GM10248 (cell line): ENCODE measurements at regions not wholly inside any gene's neighbourhood (a gene's known extent, or its start where the extent isn't known, plus 50 kb on each side); places are given as distances from the start of the nearest gene placed in this dataset.

ENCODE experiments used
- CTCF ChIA-PET: fragments of 300-600 bp; sonication (Branson Sonifier 250); formaldehyde crosslinking; extraction: SDS; loops from one replicate; lab custom pipeline; 2021; ENCODE audit warnings: antibody characterized with exemption; lab: Yijun Ruan, JAX
- POLR2A ChIA-PET: fragments of 350-650 bp; sonication (Branson Sonifier 250); formaldehyde crosslinking; extraction: SDS; loops from one replicate; lab custom pipeline; 2020; ENCODE audit warnings: antibody characterized with exemption; lab: Yijun Ruan, JAX
- DNase-seq: peaks from one replicate; pipeline ENCODE4 v3.0.0; 2012; ENCODE audit errors: extremely low spot score
- TF ChIP-seq, protein P1 (sequence below): IDR thresholded peaks from 2 replicates; pipeline ENCODE4 v1.5.1; 2012; ENCODE audit warnings: mild to moderate bottlenecking, low read depth; ENCODE audit errors: extremely low read depth, missing control alignments, control extremely low read depth

GRCh38 chr18:44136326-44136725 is 544.4 kb upstream of the SETBP1 start:
- no peak for DNase-seq
- ChIA-PET CTCF (interaction anchor here (0.9 kb wide), 1 partner anchor 1248 kb away, joined by 3 read pairs; no protein-coding TSS in a partner anchor), POLR2A (no interaction called here)
- TF ChIP-seq, protein P1, sequence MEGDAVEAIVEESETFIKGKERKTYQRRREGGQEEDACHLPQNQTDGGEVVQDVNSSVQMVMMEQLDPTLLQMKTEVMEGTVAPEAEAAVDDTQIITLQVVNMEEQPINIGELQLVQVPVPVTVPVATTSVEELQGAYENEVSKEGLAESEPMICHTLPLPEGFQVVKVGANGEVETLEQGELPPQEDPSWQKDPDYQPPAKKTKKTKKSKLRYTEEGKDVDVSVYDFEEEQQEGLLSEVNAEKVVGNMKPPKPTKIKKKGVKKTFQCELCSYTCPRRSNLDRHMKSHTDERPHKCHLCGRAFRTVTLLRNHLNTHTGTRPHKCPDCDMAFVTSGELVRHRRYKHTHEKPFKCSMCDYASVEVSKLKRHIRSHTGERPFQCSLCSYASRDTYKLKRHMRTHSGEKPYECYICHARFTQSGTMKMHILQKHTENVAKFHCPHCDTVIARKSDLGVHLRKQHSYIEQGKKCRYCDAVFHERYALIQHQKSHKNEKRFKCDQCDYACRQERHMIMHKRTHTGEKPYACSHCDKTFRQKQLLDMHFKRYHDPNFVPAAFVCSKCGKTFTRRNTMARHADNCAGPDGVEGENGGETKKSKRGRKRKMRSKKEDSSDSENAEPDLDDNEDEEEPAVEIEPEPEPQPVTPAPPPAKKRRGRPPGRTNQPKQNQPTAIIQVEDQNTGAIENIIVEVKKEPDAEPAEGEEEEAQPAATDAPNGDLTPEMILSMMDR, result no peak

DNA sequence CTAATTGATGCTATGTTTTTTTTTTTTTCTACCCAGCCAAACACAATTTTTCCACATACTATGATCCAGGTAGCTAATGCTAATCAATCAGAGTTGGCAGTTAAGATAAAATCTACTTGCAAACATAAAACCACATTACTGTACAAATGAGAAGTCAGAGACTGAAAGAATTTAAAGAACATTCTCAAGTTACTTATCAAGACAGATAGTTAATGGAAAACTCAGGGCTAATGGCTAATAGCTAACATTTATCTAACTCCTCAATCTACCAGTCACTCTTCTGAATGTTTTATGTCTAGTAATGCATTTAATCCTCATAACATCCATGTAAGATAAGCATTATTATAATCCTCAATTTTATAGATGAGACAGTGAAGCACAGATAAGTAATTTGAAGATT is 537.6 kb upstream of the SETBP1 start:
- ChIA-PET POLR2A (no interaction called here), CTCF (interaction anchor here (0.7 kb wide), 1 partner anchor 13 kb away, joined by 3 read pairs; no protein-coding TSS in a partner anchor)
- DNase-seq, result no peak
- TF ChIP-seq, protein P1, result no peak

DNA sequence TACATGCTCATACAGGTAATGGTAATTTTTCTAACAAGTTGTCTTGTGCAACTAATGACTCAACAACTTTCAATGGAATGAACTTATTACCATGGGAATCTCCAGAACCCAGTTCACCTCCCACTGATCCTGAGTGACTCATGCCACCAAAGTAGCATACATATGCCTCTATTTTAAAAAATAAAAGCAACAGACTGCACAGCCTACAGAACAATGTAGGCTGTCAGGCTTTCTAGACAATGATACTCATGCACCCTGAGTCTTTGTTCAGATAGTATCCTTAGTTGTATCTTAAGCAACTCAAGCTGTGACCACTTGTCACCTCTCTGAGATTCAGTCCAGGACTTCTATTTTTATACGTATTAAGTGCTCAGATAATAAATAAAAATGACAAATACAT is 531.0 kb upstream of the SETBP1 start:
- POLR2A ChIA-PET, result no interaction called here

GRCh38 chr18:44153981-44154380 is 526.7 kb upstream of the SETBP1 start:
- CTCF ChIA-PET, result interaction anchor here (1.0 to 2.2 kb wide), 3 partner anchors 13 to 24 kb away, joined by 3 to 8 read pairs (median 4); no protein-coding TSS in a partner anchor
- TF ChIP-seq, protein P1, result no peak
- DNase-seq, result no peak
- POLR2A ChIA-PET, result no interaction called here

More for the DNA sequence above, 531.0 kb upstream of the SETBP1 start:
- TF ChIP-seq, protein P1, result no peak
- no peak for DNase-seq
- CTCF ChIA-PET, result interaction anchor here (1.2 kb wide), 1 partner anchor 12 kb away, joined by 4 read pairs; no protein-coding TSS in a partner anchor

DNA sequence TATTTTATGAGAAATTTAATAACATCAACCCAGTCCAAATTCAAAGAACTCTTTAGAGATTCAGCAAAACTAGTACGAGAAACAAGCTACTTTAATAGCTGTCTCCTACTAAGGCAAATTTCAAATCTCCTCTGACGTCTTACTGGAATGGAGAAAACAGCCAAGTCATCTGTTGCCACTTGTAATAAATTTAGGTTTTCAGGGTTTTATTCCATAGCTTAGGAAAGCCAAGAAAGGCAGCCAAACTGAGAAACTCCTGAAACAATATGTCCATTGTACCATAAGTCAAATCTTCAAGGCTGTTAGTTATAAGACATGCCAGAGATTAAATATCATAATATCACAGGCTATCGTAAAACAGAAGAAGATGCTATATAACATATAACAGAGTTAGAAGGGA is 524.6 kb upstream of the SETBP1 start:
- ChIA-PET CTCF (interaction anchor here (1.0 kb wide), 1 partner anchor 26 kb away, joined by 3 read pairs; no protein-coding TSS in a partner anchor), POLR2A (no interaction called here)
- no peak for DNase-seq
- TF ChIP-seq, protein P1, result no peak

- no peak for DNase-seq
- ChIA-PET POLR2A (no interaction called here), CTCF (no interaction called here)
- TF ChIP-seq, protein P1, result no peak
Measured at GRCh38 chr18:44156776-44157335, 523.8 kb upstream of the SETBP1 start.
